NCI-H2196 treated with DMSO at 0.1 percent for 48 hours (cell line): ENCODE measurements at regions not wholly inside any gene's neighbourhood (a gene's known extent, or its start where the extent isn't known, plus 50 kb on each side); places are given as distances from the start of the nearest gene placed in this dataset.
"Not testable (repeated sequence)": the region's sequence is repeated elsewhere in the genome, so short reads cannot be mapped to it uniquely, and the experiment has no call there.

Source experiments
- DNase-seq: peaks from one replicate; lab custom pipeline; 2025; ENCODE audit not compliant: unreplicated experiment; lab: John Stamatoyannopoulos, UW

GRCh38 chr2:95725191-95725590, 133.4 kb downstream of the TRIM43 start:
- DNase-seq = not testable (repeated sequence)

- not testable (repeated sequence) for DNase-seq
Measured at GRCh38 chr2:95725677-95726076, 133.9 kb downstream of the TRIM43 start.

GRCh38 chr2:95727420-95727819, 135.6 kb downstream of the TRIM43 start:
- not testable (repeated sequence) for DNase-seq

GRCh38 chr2:95728878-95729596, 137.2 kb downstream of the TRIM43 start:
- peak; percentile 80 for DNase-seq

- DNase-seq = no peak
Measured at GRCh38 chr2:95729597-95729955, 137.8 kb downstream of the TRIM43 start.

GRCh38 chr2:95730813-95731212, 139.0 kb downstream of the TRIM43 start:
- no peak for DNase-seq

GRCh38 chr2:95734976-95735890, 143.4 kb downstream of the TRIM43 start:
- no peak for DNase-seq

- DNase-seq = no peak
Measured at GRCh38 chr2:95738301-95738700, 146.5 kb downstream of the TRIM43 start.

- not testable (repeated sequence) for DNase-seq
Measured at GRCh38 chr2:95752126-95752525, 160.3 kb downstream of the TRIM43 start.

GRCh38 chr2:95753812-95754211, 162.0 kb downstream of the TRIM43 start:
- not testable (repeated sequence) for DNase-seq

GRCh38 chr2:95754213-95754612, 162.4 kb downstream of the TRIM43 start:
- DNase-seq = not testable (repeated sequence)

- not testable (repeated sequence) for DNase-seq
Measured at GRCh38 chr2:95754819-95755563, 163.2 kb downstream of the TRIM43 start.

- not testable (repeated sequence) for DNase-seq
Measured at GRCh38 chr2:95755956-95756669, 164.3 kb downstream of the TRIM43 start.

- no peak for DNase-seq
Measured at GRCh38 chr2:95757988-95758387, 166.2 kb downstream of the TRIM43 start.

GRCh38 chr2:95759481-95760246, 167.9 kb downstream of the TRIM43 start:
- DNase-seq = no peak

GRCh38 chr2:95760806-95761525, 169.2 kb downstream of the TRIM43 start:
- no peak for DNase-seq

- no peak for DNase-seq
Measured at GRCh38 chr2:95761556-95761955, 169.8 kb downstream of the TRIM43 start.

- DNase-seq = not testable (repeated sequence)
Measured at GRCh38 chr2:95762023-95763021, 170.5 kb downstream of the TRIM43 start.
